GM11168 (cell line): ENCODE measurements at regions not wholly inside any gene's neighbourhood (a gene's known extent, or its start where the extent isn't known, plus 50 kb on each side); places are given as distances from the start of the nearest gene placed in this dataset.
"Not testable (repeated sequence)": the region's sequence is repeated elsewhere in the genome, so short reads cannot be mapped to it uniquely, and the experiment has no call there.

Experiments
- in situ Hi-C: fragments of 300-500 bp; cut with MboI; formaldehyde crosslinking; loops from one replicate; pipeline ENCODE4 v1.12.0; 2022; ENCODE audit warnings: low sequenced_read_pairs; ENCODE audit not compliant: unreplicated experiment

- in situ Hi-C loops: no loop called here
These were observed 50.0 kb upstream of the ALDH1B1 start for GRCh38 chr9:38342532-38342931.

- in situ Hi-C loops: no loop called here
These were observed 50.4 kb upstream of the ALDH1B1 start for GRCh38 chr9:38342096-38342495.

GRCh38 chr9:38339496-38339895 is 53.0 kb upstream of the ALDH1B1 start:
- in situ Hi-C loops: no loop called here

GRCh38 chr9:38339087-38339486 is 53.4 kb upstream of the ALDH1B1 start:
- in situ Hi-C loops: no loop called here

- in situ Hi-C loops: no loop called here
These were observed 54.0 kb upstream of the ALDH1B1 start for GRCh38 chr9:38338342-38339018.

- in situ Hi-C loops: no loop called here
These were observed 54.7 kb upstream of the ALDH1B1 start for GRCh38 chr9:38337706-38338264.

DNA sequence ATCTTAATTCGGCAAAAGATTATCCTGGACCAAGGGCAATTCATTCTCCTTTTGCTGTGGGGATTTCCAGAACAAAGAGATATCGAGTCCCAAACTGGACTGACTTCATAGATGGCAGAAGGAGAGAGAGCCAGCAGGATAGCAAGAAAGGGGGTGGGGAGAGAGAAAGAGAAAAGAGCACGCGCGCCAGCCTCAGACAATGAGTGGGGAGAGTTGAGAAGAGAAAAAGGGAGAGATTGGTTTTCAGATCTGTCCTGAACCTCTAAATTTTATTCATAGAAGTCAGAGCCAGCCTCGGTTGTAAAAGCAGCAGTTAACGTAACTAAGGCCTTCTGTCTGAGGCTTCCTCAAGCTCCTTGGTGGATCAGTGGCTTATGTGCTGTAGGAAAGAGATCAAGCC is 55.3 kb upstream of the ALDH1B1 start:
- in situ Hi-C loops: no loop called here

- in situ Hi-C loops: no loop called here
These were observed 56.2 kb upstream of the ALDH1B1 start for GRCh38 chr9:38336341-38336740.

GRCh38 chr9:38335686-38336085 is 56.8 kb upstream of the ALDH1B1 start:
- in situ Hi-C loops: no loop called here

GRCh38 chr9:38334234-38334633 is 58.3 kb upstream of the ALDH1B1 start:
- in situ Hi-C loops: no loop called here

- in situ Hi-C loops: no loop called here
These were observed 59.5 kb upstream of the ALDH1B1 start for GRCh38 chr9:38333047-38333446.

DNA sequence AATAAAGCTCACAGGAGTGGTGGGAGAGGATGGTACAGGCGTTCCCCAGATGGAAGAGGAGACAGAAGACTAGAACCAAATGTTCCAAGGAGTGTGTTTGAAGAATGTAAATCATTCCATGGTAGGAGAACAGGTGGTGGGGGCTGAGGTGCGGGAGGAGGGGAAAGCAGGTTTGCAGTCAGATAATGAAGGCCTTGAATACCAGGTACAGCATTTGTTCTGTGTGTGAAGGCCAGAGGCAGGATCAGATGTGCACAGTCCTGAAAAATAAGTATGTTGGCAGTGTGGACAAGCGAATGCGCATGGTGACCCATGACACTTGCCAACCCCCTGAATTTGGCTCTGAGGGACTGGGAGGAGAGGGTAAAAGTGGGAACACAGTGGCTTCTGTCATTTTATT is 59.9 kb upstream of the ALDH1B1 start:
- in situ Hi-C loops: no loop called here

GRCh38 chr9:38331141-38331540 is 61.4 kb upstream of the ALDH1B1 start:
- in situ Hi-C loops: no loop called here

- in situ Hi-C loops: no loop called here
These were observed 62.5 kb upstream of the ALDH1B1 start for GRCh38 chr9:38329968-38330367.

GRCh38 chr9:38328765-38329164 is 63.7 kb upstream of the ALDH1B1 start:
- in situ Hi-C loops: no loop called here

GRCh38 chr9:38326122-38326521 is 66.4 kb upstream of the ALDH1B1 start:
- in situ Hi-C loops: no loop called here

DNA sequence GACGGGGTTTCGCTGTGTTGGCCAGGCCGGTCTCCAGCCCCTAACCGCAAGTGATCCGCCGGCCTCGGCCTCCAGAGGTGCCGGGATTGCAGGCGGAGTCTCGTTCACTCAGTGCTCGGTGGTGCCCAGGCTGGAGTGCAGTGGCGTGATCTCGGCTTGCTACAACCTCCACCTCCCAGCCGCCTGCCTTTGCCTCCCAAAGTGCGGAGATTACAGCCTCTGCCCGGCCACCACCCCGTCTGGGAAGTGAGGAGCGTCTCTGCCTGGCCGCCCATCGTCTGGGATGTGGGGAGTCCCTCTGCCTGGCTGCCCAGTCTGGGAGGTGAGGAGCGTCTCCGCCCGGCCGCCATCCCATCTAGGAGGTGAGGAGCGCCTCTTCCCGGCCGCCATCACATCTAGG is 68.3 kb upstream of the ALDH1B1 start:
- in situ Hi-C loops: not testable (repeated sequence)

DNA sequence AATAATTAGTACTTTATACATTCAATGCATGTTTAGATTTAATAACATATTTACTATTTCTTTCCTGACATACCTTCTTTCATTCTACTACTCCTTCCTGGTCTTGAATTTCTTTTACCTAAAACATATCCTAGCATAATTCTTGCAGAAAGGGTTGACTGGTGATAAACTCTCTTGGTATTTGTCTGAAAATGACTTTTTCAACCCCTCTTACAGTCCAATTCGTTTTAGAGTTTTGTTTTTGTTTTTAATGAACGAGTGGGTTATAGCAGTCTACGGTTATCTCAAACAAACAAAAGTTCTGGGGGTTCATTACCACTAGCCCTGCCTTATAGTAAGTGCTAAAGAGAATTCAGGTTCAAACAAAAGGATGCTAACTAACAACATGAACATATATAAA is 69.6 kb upstream of the ALDH1B1 start:
- in situ Hi-C loops: no loop called here

- in situ Hi-C loops: no loop called here
These were observed 72.9 kb upstream of the ALDH1B1 start for GRCh38 chr9:38319496-38320173.

DNA sequence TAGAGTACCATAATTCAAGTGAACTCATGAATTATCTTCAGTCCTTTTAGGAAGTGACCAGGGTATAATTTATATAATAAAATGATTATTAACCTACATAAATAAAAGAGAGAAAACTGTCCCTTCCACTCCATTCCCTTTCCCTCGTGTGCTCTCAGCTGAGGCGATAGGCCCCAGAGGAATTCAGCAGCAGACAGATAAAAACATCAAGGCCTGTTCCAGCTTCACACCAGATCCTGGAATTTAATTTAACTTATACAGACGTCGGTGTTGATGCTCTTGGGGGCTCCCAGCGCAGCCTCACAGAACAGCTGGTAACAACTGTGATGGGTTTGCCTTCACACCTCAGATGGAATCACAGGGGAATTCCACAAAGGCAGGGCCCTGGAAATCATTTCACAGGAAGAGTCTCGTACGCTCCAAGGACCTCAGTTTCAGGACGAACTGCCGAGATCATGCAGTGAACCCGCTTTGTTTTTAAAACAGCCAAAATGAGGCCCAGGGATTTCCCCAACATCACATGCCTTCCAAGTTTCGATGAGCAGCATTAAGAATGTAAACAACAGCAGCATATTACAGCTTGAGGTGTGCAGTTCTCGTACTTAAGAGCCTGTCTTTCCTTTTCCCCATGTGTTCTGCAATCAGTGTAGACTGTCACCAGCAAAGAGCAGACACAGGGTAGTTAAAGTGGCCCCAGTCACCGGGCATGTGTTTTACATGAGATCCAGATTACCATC is 73.6 kb upstream of the ALDH1B1 start:
- in situ Hi-C loops: no loop called here

DNA sequence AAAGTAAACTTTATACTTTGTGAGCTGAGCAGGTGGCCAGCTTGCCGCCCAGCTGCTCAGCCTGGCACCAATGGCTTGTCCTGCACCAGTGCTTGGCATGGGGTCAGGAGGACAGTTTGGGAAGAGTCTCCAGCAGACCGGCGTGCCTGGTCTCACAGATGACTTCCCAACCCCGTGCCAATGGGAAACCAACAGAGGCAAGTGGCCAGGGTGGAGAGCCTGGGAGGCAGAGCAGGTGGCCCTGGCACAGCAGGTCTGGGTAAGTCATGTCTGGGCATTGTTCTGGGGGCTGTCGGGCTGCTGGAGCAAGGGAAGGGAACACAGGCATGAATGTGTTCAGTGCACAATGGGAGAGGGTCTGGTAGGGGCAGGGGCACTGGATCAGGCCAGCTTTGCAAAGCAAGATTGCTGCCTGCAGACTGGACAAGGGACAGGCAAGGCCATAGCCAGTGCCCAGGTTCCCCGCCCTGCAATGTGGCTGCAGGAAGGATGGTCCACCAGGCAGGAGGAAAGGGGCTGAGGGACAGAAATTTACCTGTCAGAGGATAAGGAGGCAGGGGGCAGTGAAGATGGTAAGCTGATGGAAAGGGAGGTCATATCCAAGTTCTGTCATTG is 76.2 kb upstream of the ALDH1B1 start:
- in situ Hi-C loops: no loop called here
